NCI-H2227 (cell line): ENCODE measurements at regions not wholly inside any gene's neighbourhood (a gene's known extent, or its start where the extent isn't known, plus 50 kb on each side); places are given as distances from the start of the nearest gene placed in this dataset.

ENCODE experiments used
- DNase-seq: peaks from one replicate; lab custom pipeline; 2025; ENCODE audit not compliant: unreplicated experiment; lab: John Stamatoyannopoulos, UW

DNA sequence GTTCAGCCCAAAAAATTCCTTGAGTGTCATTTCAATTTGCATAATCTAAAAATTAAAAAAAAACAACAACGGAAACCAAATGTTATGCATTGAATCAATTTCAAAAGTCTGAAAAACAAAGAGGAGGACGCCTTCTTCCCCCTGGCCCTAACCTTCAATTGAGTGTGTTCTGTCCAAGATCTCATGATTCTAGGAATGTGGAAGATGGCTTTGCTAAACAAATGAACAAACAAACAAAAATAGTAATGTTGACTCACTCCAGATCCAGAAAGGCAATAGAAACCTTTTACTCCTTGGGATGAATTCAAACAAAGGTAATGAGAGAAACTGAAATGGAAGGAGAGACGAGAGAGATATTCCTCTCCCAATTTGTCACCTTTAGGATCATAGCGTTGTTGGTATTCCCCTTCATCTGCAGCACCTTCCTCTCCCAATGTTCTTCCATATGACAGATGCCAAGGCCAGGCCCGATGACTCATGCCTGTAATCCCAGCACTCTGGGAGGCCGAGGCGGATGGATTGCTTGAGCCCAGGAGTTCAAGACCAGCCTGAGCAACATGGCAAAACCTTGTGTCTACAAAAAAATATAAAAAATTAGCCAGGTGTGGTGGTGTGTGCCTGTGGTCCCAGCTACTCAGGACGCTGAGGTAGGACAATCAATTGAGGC is 109.2 kb upstream of the ADGRF1 start:
- no peak for DNase-seq

DNA sequence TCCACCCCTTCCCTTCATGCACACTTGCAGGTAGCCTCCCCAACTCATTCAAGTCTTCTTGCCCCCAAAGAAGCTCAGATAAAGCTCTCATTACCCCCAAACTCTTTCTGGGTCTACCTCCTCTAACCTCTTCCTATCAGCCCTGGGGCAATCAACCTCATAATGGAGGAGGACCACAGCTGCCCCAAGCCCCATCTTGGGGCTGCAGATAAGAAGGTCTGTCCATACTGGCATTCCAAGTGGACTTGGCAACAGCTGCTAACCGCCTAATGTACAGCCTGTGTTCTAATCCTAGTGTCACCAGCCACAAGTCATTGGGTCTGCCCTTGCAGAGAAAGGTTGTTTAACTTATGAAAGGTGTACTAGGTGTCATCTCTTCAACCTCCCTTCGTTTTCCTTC is 107.4 kb upstream of the ADGRF1 start:
- DNase-seq, result no peak

DNA sequence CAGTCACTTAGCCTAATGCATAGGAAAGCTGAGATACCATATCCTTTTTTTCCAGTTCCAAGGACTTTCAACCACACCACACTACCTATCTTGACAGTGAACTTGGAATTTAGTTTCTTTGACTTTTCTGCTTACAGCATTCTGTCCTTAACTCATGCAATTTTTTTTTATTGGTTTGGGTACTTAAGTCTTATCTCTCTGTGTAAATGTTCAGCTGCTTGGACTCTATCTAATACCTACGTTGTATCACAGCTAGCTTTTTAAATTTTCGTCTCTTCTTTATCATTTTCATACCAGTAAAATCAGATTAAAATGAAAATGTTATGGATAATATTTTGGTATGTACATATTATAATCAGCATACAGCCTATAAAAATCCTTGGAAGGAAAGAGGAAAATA is 106.9 kb upstream of the ADGRF1 start:
- no peak for DNase-seq

DNA sequence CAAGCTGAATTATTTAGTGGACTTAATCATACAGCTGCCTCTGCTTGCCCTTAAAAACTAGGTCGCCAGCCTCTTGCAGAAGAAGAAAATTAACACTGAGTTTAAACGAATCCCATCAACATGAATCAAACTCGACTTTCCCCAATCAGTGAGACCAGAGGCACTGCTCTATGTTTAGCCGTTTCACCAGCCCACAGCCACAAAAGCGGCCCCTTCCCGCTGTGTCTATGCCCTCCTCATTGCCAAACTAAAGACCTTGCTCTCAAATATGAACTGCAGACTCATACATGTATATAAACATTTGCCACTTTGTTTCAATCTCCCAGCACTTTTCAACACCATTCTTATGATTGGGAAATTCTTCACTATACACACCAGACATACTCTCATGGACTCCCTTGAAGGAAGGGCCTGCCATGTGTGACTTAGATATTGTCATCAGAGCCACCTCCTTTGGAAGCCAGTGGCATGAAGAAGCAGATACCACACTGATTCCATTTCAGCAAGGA is 105.8 kb upstream of the ADGRF1 start:
- no peak for DNase-seq

DNA sequence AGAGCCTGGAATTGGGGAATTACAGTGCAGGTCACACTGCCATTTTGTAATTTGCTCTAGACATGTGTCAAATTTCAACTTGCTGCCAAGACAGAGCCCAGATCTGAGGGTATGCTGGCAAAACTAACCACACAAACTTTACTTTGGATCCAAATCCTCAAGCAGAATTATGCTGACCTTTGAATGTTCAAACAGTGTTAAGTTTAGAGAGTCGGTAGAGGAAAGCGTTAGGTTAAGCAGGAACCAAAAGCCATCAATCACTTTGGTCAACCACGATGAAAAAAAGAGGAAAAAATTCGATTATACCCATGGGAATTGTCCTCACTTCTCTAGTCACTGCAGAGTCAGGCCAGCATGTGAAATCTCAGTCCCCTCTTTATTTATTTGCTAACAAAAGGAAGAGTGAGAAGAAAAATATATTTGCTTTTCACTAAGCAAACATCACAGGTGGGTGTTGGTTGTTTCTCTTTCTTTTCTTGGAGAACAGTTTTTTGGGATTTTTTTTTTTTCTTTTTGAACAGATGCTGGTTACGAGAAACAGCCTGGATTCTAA is 105.1 kb upstream of the ADGRF1 start:
- DNase-seq, result no peak

DNA sequence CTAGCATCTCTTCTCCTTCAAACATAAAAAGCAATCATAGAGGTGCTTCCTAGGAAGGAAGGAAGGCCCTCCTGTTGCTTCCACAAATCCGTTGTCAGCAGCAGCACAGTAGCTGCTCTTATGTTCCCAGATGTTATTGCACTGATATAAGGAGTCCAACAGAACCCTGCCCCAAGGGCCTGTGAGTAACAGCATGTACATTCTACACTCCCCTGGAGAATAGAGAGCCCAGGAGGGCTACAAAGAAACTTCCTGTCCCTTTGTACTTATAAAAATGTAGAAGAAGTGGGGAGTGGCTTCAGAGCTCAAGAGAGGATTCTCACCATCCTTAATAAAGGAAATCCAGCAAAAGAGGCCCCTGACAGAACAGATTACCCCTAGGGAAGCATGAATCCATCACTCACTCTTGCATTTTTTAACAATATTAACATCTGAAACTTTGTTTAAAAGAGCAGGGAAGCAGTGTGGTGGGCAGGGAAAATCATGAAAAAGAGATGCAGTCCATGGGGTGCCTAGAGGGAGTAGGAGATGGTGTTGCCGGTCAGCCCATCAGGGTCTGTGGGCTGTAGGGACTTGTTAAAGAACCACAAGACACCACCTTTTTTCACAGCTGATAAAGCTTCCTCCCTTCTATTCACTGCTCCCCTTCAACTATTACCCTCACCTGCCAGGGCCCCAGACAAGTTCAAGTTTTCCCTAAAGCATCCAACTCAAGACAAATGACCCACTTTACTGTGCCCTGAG is 104.5 kb upstream of the ADGRF1 start:
- DNase-seq, result no peak

DNA sequence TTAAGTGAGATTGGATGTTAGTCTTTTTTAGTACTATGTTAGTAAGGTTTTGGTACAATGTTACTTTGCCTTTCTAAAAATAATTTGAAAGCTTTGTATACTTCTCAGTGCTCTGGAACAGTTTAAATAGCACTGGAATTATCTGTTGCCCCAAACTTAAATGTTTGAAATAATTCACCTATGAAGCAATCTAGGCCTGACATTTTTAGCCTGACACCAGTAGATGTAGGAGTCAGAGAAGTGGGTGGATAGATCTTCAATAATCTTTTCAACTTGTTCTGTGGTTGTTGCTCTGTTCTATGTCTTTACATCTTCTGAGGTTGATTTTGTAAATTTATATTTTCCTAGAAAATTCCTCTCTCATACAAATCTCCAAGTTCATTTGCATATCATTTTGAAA is 103.1 kb upstream of the ADGRF1 start:
- no peak for DNase-seq

DNA sequence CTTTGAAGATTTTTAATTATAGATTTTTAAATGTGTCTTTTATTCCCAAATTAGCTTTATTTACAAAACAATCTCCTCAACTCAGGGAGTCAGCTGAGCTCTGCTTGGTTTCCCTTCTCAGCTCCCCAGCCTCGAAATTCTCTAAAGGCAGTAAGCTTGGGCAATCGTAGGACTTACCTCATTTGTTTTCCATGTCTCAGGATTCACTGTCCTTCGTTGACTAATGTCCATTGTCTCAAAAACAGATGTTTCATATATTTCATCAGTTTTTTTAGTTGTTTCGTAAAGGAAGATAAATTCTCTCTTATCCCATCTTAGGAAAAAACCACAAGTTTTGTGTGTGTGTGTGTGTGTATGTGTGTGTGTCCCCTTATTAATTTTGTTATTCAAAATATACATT is 102.2 kb upstream of the ADGRF1 start:
- DNase-seq, result no peak

DNA sequence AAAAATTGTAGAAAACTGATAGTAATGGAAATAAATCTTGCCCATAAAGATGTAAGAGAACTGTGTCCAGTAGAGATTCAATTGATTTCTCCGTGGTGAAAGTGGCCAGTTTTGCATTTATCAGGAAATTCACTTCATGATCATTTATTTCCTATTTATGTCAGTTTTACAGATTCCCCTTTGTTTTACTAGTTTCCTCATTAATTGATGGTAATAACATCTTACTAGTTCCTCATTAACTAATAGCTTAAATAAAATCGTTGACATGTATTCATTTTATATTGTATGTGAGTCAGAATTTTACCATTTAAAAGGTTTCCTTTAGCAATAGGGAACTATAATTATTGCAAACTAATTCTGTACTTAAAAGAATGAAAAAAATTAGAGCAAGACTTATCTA is 99.8 kb upstream of the ADGRF1 start:
- no peak for DNase-seq

DNA sequence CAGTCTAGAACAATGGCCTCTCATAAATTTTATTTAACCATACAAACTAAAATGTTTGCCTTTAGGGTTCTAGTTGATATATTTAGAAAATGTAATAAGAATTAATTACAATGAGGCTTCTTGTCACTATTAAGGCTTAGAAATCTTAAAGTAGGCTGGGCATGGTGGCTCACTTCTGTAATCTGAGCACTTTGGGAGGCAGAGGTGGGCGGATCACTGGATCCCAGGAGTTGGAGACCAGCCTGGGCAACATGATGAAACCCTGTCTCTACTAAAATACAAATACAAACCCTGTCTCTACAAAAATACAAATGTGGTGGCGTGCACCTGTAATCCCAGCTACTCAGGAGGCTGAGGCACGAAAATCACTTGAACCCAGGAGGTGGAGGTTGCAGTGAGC is 99.0 kb upstream of the ADGRF1 start:
- DNase-seq, result no peak

DNA sequence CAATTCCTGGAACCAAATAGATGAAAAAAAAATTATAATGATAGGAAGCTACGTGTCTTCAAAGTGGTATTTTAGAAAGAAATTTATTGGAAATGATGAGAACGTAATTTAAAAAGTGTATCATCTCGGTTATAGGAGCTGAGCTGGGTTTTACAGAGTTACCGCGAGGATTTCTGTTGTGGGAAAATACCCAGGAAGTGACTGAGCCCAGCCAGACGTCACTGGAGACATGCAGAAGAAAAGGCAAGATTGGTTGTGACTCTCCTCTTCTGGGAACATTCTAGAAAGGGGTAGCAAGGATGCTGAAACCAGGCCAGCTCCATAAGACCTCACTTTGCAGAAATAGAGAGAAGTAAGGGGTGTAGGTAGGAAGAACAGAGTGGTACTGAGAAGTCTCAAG is 95.9 kb upstream of the ADGRF1 start:
- DNase-seq, result no peak

DNA sequence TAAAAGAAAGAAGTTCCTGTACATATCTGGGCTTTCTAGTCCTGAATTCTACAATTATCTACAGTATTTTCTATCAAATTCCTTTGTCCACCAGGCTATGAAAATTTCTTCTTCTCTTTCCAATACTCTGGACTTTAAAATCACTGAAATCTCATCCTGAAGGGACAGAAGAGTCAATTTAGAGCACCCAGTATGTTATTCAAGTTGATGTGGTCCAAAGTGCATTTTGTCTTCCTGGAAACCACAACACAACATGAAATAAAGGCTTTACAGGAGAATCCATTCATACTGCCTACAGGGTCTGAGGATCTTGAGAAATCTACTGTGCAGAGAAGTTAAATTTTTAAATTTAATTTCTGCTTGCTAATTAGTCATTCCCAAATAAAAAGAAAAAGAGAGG is 94.9 kb upstream of the ADGRF1 start:
- DNase-seq, result no peak

DNA sequence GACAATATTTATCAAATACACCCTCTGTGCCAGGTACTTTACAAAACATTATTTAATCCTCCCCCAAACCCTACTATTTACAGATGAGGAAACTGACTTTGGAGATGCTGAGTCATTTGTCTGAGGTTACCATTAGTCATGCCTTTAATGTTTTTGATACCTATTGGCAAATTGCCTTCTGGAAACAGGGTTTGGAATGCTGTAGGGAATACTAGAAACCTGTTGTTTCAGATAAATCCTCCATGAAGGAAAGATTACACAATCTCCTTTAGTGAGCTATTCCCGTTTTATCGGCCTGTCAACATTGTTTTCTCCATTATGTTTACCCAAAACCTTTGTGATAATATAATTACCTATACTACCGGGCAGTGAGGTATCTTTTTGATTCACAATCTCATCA is 93.6 kb upstream of the ADGRF1 start:
- no peak for DNase-seq

DNA sequence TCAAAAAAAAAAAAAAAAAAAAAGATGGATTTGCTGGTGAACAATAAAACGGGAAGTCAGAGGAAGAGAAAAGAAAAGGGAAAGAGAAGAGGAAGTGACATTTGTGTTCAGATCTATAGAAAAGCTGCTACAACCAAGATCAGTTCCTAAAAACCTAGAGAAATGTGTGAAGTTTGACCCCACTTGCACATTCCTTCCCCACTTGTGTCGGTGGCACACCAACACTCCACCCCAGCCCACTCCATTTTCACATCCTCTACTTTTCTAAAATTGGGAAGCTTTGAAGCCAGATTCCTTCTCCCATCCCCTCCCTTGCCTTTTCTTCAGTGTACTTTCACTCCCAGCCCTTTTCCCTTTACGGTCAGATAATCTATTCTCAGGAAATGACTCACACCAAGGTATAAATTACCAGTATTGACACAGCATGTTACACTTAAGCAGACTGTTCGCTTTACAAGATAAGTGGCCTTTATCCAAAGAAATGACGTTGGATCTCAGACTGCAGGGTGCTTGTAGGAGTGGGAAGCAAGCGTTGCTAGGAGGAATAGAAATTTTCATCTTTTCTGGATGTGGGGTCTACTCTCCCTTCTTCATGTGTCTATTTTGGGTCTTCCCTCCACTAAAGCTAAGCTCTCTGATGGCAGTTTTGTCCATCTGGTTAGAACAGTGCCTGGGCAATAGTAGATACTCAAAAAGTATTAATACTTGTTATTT is 92.5 kb upstream of the ADGRF1 start:
- peak; percentile 85 for DNase-seq

DNA sequence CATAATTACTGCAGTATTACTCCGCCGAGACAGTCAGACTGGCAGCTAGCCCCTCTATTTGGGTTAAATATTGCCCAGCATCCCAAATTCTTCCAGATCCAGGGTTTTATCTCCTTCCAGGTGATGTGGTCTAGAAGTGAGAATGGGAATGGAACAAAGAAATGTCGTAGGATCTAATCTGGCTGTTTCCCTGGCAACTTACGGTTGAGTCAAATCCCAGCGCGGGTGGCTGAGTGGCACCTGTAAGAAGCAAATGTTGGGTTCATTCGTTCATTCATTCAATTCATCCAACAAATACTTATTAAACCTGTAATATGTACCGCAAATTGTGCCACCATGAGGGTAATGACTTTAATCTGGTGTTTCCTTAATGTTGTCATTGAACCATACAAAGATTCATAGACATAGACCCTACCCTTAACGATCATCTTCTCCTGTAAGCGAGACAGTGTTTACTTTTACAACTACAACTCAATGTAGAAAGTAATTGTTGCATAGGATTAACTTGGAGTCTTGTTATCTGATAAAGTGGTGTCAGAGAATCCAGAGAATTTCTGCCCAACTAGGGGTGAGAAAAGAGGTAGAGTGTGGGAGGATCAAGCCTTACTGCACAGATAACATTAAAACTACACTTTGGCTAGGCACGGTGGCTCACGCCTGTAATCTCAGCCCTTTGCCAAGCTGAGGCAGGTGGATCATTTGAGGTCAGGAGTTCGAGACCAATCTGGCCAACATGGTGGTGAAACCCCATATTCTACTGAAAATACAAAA is 91.3 kb upstream of the ADGRF1 start:
- DNase-seq, result no peak

DNA sequence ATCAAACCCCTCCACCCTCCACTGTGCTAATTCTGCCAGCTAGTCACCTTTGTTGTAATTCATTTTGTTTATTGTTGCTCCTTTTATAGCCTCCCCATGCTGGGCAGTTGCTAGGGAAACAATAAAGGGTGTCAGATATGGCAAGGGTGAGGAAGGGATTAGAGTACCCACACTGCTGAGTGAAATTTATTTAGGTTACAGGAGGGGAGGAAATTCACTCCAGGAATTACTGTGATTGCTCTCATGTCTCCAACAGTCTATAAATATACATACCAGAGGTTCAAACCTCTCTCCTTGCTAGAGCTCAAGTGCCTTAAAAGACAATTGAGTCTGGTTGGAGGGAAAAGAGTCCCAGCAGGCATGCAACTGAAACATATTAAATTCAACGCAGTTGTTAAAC is 90.6 kb upstream of the ADGRF1 start:
- peak; percentile 31 for DNase-seq

DNA sequence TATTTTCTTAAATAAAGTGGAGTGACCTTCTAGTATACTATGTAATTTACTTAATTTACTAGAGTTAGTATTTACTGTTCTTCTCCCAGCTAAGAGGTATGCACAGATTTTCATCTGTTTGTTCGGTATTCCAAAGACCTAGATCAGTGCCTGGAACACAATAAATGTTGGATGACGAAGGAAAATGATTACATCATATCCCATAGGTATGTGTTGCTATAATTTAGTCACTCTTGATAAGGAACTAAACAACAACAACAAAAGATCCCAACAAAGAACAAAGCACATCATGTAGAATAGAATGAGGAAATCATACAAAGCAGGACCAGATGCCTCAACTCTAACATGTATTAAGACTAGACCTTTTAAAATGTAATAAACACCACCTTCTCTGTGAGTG is 89.6 kb upstream of the ADGRF1 start:
- DNase-seq, result no peak

DNA sequence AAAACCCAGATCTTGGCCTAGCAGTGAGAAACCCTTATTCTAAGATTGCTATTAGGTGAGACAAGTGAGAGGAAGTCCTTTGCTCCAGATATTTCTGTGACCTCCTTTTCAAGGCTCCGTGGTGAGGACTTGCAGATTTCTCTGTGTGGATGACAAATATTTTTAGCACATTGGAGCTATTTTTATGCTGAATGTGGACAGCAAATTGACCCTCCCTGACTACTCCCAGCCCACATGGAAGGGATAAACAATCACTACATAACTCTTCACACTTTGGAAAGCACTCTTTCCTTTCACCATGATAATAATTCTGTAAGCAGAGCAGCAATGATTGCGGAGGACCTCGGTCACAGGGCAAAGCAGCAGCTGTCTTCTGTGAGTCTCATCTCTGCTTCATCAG is 88.0 kb upstream of the ADGRF1 start:
- no peak for DNase-seq

DNA sequence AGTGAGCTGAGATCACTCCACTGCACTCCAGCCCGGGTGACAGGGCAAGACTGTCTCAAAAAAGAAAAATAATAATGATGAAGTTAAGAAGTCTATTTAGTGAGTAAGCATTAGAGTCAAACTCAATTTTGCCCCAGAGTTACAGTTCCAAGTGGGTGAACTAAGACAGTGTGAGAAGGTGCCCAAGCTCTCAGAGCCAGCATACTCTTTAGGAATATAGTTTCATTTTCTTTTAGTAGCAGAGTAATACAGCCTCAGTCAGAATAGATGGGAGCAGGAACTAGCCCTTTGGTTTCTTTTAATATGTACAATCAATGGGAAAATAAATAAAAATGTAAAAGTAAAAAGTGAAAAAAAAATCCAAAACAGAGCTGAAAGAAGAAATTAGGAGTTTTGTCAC is 87.0 kb upstream of the ADGRF1 start:
- DNase-seq, result no peak

DNA sequence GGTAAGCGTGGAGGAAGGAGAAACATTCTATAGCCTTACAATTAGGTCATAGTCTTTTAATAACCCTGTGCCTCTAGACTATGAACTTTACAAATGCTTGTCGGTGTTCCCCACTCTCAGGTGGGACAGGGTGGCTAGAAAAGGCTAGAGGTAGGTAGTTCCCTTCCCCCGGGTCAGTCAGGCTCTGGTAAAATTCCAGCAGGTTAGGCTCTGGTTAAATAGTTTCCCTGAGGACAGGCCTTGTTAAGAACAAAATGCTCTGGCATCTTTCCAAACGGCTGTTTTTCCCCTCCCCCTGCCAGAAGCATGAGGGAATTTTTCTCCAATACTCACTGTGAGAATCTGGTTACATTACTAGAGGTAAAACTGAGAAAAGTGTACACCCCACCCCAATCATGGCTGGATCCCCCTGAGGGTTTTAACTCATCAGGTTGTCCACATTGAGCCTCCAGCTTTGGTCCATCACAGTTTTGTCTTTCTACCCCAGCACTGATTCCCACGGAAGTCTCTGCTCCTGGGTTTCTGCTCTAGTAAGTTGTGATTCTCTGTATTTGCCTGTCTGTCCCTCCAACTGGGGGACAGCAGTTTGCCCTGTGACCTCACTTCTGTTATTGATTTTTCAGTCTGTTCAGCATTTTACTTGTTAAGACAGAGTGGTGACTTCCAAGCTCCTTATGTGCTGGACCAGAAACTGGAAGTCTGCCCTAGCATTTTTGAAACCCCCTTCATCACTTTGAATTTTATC is 84.7 kb upstream of the ADGRF1 start:
- peak; percentile 13 for DNase-seq
